ENCODE measurements at regions not wholly inside any gene's neighbourhood (a gene's known extent, or its start where the extent isn't known, plus 50 kb on each side); places are given as distances from the start of the nearest gene placed in this dataset.

DNA sequence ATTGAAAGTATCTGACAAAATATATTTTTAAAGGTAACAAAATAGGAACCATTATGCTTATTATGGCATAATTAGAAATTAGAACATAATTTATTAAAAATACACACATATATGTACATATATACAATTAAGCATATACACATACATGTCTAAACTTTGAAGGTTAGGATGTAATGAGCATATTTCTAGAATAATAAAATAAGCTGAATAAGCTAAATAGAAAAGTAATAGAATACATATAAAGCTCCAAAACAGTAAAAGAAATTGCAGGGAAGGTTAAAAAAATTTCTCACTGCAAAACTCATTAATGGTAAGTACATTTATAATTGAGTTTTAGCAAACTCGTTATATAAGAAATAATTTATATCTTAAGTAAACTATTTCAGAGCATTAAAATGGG is 1561.5 kb upstream of the ZEB2 start:
- TF ChIP-seq, protein P1, sequence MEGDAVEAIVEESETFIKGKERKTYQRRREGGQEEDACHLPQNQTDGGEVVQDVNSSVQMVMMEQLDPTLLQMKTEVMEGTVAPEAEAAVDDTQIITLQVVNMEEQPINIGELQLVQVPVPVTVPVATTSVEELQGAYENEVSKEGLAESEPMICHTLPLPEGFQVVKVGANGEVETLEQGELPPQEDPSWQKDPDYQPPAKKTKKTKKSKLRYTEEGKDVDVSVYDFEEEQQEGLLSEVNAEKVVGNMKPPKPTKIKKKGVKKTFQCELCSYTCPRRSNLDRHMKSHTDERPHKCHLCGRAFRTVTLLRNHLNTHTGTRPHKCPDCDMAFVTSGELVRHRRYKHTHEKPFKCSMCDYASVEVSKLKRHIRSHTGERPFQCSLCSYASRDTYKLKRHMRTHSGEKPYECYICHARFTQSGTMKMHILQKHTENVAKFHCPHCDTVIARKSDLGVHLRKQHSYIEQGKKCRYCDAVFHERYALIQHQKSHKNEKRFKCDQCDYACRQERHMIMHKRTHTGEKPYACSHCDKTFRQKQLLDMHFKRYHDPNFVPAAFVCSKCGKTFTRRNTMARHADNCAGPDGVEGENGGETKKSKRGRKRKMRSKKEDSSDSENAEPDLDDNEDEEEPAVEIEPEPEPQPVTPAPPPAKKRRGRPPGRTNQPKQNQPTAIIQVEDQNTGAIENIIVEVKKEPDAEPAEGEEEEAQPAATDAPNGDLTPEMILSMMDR (conservative IDR thresholded peaks at IDR 0.05; ENCODE audit: low read depth, low read length): no peak
- no peak for TF ChIP-seq EZH2phosphoT487 (IDR thresholded peaks at IDR 0.05; ENCODE audit: borderline replicate concordance, low read length)
- TF ChIP-seq EZH2 (IDR thresholded peaks at IDR 0.05; ENCODE audit: low read length, unreplicated experiment): no peak

Measured in PC-3 (cell line).